Epithelial cell of esophagus (primary cell): ENCODE measurements at regions not wholly inside any gene's neighbourhood (a gene's known extent, or its start where the extent isn't known, plus 50 kb on each side); places are given as distances from the start of the nearest gene placed in this dataset.

Experiments used
- DNase-seq: peaks from one replicate; pipeline ENCODE4 v3.0.0; 2010; ENCODE audit warnings: low read depth
- H3K4me3 ChIP-seq: 2 replicates; pipeline ENCODE4 v1.5.1; 2011; ENCODE audit warnings: mild to moderate bottlenecking, low read length, control low read depth
- CTCF ChIP-seq: IDR thresholded peaks from 2 replicates; pipeline ENCODE4 v1.5.1; 2011; ENCODE audit warnings: low read depth, mild to moderate bottlenecking, low read length, control low read depth, inconsistent platforms; ENCODE audit not compliant: insufficient read depth; ENCODE audit errors: missing control alignments

DNA sequence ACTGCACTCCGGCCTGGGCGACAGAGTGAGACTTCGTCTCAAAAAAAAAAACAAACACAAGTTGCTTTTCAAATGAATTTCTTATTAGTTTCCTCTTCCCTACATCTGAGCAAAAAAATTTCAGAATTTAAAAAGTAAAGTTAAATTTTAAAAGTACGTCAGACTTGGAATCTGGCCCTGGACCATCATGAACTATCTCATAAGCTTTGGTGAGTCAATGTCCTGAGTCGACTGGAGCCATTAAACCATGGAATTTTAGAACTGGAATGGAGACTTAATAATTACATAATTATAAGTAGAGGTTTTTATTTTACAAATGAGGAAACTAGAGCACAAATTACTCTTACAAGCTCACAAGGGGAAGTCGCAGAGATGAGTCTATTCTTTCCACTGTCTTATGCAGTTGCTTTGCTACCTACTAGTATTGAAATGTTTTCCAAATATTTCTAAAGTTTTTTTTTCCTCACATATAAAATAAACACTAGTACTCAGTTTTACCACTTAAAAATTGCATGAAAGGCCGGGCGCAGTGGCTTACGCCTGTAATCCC is 98.0 kb upstream of the ZNF608 start:
- no peak for DNase-seq
- H3K4me3 ChIP-seq: no peak overlapping the region
- no peak for TF ChIP-seq CTCF

DNA sequence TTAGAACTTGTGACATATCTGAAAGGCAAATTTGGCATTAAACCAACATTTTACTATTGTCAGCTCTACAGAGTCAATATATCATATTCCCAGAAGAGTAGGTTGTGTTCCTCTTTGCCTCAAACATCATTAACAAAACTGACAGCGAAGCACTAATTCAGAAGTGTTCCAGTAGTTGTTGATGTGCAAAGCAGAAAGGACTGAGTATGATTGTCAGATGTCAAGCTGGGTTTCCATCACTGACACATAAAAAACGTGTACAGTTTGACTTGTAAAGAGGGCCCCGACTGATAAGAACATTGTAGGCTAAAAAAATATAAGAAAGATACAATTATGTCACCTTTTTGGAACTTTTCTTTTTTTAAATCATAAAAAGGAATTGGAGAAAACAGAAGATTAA is 101.5 kb upstream of the ZNF608 start:
- no peak for TF ChIP-seq CTCF
- no peak for DNase-seq
- no peak overlapping the region for H3K4me3 ChIP-seq

DNA sequence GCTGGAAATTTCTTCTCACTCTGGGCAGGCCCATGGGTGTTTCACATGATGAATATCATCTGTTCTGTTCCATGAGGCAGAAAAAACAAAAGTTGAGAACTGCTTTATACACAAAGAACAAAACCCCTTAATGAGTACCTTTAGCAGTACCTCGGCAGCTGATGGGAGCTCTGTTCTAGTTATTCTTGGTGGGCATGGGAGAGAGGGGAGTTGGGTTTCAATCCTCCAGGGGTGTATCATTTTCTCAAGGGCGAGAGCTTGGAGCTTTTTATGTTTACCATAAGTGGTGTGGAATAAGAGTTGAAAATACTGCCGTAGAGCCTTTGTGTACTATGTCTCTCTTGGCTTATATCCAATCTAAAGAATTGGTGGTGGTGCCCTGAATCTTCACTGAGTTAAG is 103.3 kb upstream of the ZNF608 start:
- DNase-seq: no peak
- no peak for TF ChIP-seq CTCF
- no peak overlapping the region for H3K4me3 ChIP-seq

DNA sequence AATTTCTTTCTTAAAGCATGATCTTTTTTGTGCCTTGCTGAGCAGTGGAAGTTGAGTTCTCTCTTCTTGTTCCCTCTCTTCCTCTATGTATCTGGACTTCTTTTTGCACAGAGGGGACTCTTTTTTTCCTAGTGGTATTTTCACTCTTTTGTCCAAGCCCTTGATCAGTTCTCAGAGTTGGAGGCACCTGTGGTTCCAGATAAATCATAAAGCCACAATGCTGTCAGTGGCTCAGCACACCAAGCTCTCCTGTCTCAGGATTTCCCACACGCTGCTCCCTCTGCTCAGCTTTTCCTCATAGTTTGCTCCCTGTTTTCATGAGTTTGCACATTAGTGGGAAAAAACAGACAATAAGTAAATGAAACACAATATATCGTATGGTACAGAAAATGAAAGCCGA is 110.3 kb upstream of the ZNF608 start:
- no peak for TF ChIP-seq CTCF
- DNase-seq: no peak
- H3K4me3 ChIP-seq: no peak overlapping the region

GRCh38 chr5:124858612-124859011 is 112.2 kb upstream of the ZNF608 start:
- no peak for DNase-seq
- no peak for TF ChIP-seq CTCF
- no peak overlapping the region for H3K4me3 ChIP-seq

- DNase-seq: no peak
- H3K4me3 ChIP-seq: no peak overlapping the region
- no peak for TF ChIP-seq CTCF
Measured at GRCh38 chr5:124859027-124859426, 112.6 kb upstream of the ZNF608 start.

DNA sequence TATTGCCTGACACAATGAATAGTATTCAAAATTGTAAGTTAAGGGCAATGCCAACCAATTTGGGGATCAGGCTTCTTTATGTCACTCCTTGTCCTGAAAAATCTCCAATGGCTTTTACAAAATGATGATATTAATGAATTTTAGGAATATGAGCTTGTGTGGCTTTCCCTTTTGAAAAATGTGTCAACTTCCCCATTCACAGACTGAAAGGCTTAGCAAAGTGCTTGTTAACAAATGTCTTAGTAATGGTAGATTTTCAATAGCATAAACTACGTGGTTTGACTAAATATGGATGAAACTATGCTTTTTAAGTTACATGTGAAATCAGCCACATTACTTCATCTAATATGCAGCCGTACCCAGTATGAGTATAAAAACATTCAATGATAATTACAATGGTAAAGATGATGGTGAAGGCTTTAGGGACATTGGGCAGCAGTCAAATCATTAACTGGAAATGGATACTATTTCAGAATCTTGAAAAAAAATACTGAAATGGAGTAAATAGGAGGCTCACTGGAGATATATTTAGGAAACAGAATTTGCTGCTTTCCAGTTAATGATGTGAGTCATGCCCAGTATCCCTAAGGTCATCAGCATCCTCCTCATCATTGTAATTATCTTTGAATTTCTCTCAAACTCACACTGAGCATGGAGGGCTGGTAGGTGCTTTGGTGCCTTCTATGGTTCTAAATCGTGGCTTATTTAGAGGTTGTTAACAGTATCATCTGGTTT is 113.3 kb upstream of the ZNF608 start:
- TF ChIP-seq CTCF: no peak
- no peak for DNase-seq
- no peak overlapping the region for H3K4me3 ChIP-seq
